ENCODE measurements at regions not wholly inside any gene's neighbourhood (a gene's known extent, or its start where the extent isn't known, plus 50 kb on each side); places are given as distances from the start of the nearest gene placed in this dataset.

- TF ChIP-seq ZUFSP (CRISPR knock-in tag; IDR thresholded peaks at IDR 0.05; ENCODE audit: borderline replicate concordance), result no peak
- no peak for TF ChIP-seq RARA (CRISPR knock-in tag; IDR thresholded peaks at IDR 0.05)
- TF ChIP-seq POLR2AphosphoS2 (IDR thresholded peaks at IDR 0.05; ENCODE audit: low read depth, low read length), result no peak
- TF ChIP-seq, protein P1, sequence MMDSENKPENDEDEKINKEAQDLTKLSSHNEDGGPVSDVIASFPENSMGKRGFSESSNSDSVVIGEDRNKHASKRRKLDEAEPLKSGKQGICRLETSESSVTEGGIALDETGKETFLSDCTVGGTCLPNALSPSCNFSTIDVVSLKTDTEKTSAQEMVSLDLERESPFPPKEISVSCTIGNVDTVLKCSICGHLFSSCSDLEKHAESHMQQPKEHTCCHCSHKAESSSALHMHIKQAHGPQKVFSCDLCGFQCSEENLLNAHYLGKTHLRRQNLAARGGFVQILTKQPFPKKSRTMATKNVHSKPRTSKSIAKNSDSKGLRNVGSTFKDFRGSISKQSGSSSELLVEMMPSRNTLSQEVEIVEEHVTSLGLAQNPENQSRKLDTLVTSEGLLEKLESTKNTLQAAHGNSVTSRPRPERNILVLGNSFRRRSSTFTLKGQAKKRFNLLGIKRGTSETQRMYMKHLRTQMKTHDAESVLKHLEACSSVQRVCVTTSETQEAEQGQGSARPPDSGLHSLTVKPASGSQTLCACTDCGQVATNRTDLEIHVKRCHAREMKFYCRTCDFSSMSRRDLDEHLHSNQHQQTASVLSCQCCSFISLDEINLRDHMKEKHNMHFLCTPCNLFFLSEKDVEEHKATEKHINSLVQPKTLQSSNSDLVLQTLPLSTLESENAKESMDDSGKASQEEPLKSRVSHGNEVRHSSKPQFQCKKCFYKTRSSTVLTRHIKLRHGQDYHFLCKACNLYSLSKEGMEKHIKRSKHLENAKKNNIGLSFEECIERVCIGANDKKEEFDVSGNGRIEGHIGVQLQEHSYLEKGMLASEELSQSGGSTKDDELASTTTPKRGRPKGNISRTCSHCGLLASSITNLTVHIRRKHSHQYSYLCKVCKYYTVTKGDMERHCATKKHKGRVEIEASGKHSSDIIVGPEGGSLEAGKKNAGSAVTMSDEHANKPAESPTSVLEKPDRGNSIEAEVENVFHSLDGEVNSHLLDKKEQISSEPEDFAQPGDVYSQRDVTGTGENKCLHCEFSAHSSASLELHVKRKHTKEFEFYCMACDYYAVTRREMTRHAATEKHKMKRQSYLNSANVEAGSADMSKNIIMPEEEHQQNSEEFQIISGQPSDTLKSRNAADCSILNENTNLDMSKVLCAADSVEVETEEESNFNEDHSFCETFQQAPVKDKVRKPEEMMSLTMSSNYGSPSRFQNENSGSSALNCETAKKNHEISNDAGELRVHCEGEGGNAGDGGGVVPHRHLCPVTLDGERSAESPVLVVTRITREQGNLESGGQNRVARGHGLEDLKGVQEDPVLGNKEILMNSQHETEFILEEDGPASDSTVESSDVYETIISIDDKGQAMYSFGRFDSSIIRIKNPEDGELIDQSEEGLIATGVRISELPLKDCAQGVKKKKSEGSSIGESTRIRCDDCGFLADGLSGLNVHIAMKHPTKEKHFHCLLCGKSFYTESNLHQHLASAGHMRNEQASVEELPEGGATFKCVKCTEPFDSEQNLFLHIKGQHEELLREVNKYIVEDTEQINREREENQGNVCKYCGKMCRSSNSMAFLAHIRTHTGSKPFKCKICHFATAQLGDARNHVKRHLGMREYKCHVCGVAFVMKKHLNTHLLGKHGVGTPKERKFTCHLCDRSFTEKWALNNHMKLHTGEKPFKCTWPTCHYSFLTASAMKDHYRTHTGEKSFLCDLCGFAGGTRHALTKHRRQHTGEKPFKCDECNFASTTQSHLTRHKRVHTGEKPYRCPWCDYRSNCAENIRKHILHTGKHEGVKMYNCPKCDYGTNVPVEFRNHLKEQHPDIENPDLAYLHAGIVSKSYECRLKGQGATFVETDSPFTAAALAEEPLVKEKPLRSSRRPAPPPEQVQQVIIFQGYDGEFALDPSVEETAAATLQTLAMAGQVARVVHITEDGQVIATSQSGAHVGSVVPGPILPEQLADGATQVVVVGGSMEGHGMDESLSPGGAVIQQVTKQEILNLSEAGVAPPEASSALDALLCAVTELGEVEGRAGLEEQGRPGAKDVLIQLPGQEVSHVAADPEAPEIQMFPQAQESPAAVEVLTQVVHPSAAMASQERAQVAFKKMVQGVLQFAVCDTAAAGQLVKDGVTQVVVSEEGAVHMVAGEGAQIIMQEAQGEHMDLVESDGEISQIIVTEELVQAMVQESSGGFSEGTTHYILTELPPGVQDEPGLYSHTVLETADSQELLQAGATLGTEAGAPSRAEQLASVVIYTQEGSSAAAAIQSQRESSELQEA (CRISPR knock-in tag; IDR thresholded peaks at IDR 0.05; ENCODE audit: not compliant biosample characterization), result no peak
- no peak for TF ChIP-seq ZNF292 (CRISPR knock-in tag; IDR thresholded peaks at IDR 0.05; ENCODE audit: borderline replicate concordance, low read depth)
- TF ChIP-seq THYN1 (CRISPR knock-in tag; IDR thresholded peaks at IDR 0.05; ENCODE audit: borderline replicate concordance, low read depth), result no peak
- no peak for TF ChIP-seq PHF8 (CRISPR knock-in tag; IDR thresholded peaks at IDR 0.05)
Observed at GRCh38 chr17:34198519-34198918, 56.6 kb upstream of the CCL2 start (continued).

Data from HepG2 (cell line).